HEK293 (cell line): ENCODE measurements at regions not wholly inside any gene's neighbourhood (a gene's known extent, or its start where the extent isn't known, plus 50 kb on each side); places are given as distances from the start of the nearest gene placed in this dataset.

ENCODE experiments used
- CTCF ChIA-PET: fragments of 350-600 bp; formaldehyde crosslinking; extraction: SDS; loops from one replicate; lab custom pipeline; 2021; ENCODE audit warnings: antibody characterized with exemption; lab: Yijun Ruan, JAX
- POLR2A ChIA-PET: fragments of 300-600 bp; formaldehyde crosslinking; extraction: SDS; loops from one replicate; lab custom pipeline; 2020; ENCODE audit warnings: antibody characterized with exemption, inconsistent platforms; lab: Yijun Ruan, JAX
- H3K27ac ChIP-seq: fragments of 200-500 bp; sonication (Bioruptor generic); 2 replicates; pipeline ENCODE4 v1.5.1; 2014; ENCODE audit warnings: low read depth, low read length, control low read depth, inconsistent platforms; ENCODE audit errors: extremely low read depth
- H3K36me3 ChIP-seq, 2 experiments: fragments of 200-500 bp in 1 of 2; sonication (Bioruptor generic) in 1 of 2; 1 replicate in 1 of 2; 2 replicates in 1 of 2; pipeline ENCODE4 v1.5.1; 2014 to 2017; ENCODE audit warnings: inconsistent platforms in 2 of 2, low read length in 2 of 2; ENCODE audit not compliant: control insufficient read depth in 2 of 2, insufficient read depth in 1 of 2
- H3K4me1 ChIP-seq: fragments of 200-500 bp; sonication (Bioruptor generic); 2 replicates; pipeline ENCODE4 v1.5.1; 2014; ENCODE audit warnings: mild to moderate bottlenecking, low read length, inconsistent platforms; ENCODE audit not compliant: control insufficient read depth, insufficient read depth
- H3K4me3 ChIP-seq: 2 replicates; pipeline ENCODE4 v1.5.1; 2011; ENCODE audit warnings: low read depth, mild to moderate bottlenecking, control low read depth, low read length, moderate library complexity
- H3K9me3 ChIP-seq: fragments of 200-500 bp; sonication (Bioruptor generic); 2 replicates; pipeline ENCODE4 v1.5.1; 2014; ENCODE audit warnings: low read depth, low read length, inconsistent platforms; ENCODE audit not compliant: control insufficient read depth, insufficient read depth
- ATF2 ChIP-seq: fragments of 450-650 bp; formaldehyde crosslinking; IDR thresholded peaks from 2 replicates; pipeline ENCODE4 v1.5.1; 2016; ENCODE audit warnings: missing biosample characterization, missing genetic modification characterization, low read depth
- KLF1 ChIP-seq: fragments of 450-650 bp; formaldehyde crosslinking; IDR thresholded peaks from 2 replicates; pipeline ENCODE4 v1.5.1; 2016; ENCODE audit warnings: missing biosample characterization, missing genetic modification characterization
- OSR2 ChIP-seq: fragments of 450-650 bp; formaldehyde crosslinking; IDR thresholded peaks from 2 replicates; pipeline ENCODE4 v1.5.1; 2016; ENCODE audit warnings: missing biosample characterization, missing genetic modification characterization
- PRDM10 ChIP-seq: fragments of 450-650 bp; formaldehyde crosslinking; IDR thresholded peaks from 2 replicates; pipeline ENCODE4 v1.5.1; 2016; ENCODE audit warnings: missing biosample characterization, missing genetic modification characterization
- ZFP3 ChIP-seq: fragments of 450-650 bp; formaldehyde crosslinking; IDR thresholded peaks from 2 replicates; pipeline ENCODE4 v1.5.1; 2016; ENCODE audit warnings: low read depth, missing biosample characterization, missing genetic modification characterization
- ZNF155 ChIP-seq: fragments of 450-650 bp; formaldehyde crosslinking; IDR thresholded peaks from 2 replicates; pipeline ENCODE4 v1.5.1; 2016; ENCODE audit warnings: missing biosample characterization, missing genetic modification characterization
- ZNF350 ChIP-seq: fragments of 450-650 bp; formaldehyde crosslinking; IDR thresholded peaks from 2 replicates; pipeline ENCODE4 v1.5.0; 2017; ENCODE audit warnings: missing biosample characterization, mild to moderate bottlenecking, missing genetic modification characterization
- ZNF433 ChIP-seq: fragments of 450-650 bp; formaldehyde crosslinking; IDR thresholded peaks from 2 replicates; pipeline ENCODE4 v1.5.1; 2016; ENCODE audit warnings: missing biosample characterization, missing genetic modification characterization, low read depth
- ZNF549 ChIP-seq: fragments of 450-650 bp; IDR thresholded peaks from 2 replicates; pipeline ENCODE4 v1.5.1; 2018; ENCODE audit warnings: missing biosample characterization, missing genetic modification characterization, mild to moderate bottlenecking, inconsistent platforms, moderate library complexity
- ZNF747 ChIP-seq: fragments of 450-650 bp; formaldehyde crosslinking; IDR thresholded peaks from 2 replicates; pipeline ENCODE4 v1.5.1; 2016; ENCODE audit warnings: missing biosample characterization, missing genetic modification characterization
- ZNF843 ChIP-seq: fragments of 450-650 bp; formaldehyde crosslinking; IDR thresholded peaks from 2 replicates; pipeline ENCODE4 v1.5.1; 2016; ENCODE audit warnings: missing biosample characterization, missing genetic modification characterization
- ZSCAN23 ChIP-seq: fragments of 450-650 bp; formaldehyde crosslinking; IDR thresholded peaks from 2 replicates; pipeline ENCODE4 v1.5.1; 2016; ENCODE audit warnings: missing biosample characterization, missing genetic modification characterization
- TF ChIP-seq, protein P1 (sequence below): fragments of 450-650 bp; formaldehyde crosslinking; IDR thresholded peaks from 2 replicates; pipeline ENCODE4 v1.5.1; 2016; ENCODE audit warnings: missing biosample characterization, missing genetic modification characterization
- TF ChIP-seq, protein P2 (sequence below): sonication (generic); formaldehyde crosslinking; IDR thresholded peaks from 2 replicates; pipeline ENCODE4 v1.8.1; 2022; ENCODE audit warnings: mild to moderate bottlenecking, moderate library complexity, missing genetic modification reagents
- TF ChIP-seq, protein P3 (sequence below): fragments of 450-650 bp; formaldehyde crosslinking; IDR thresholded peaks from 2 replicates; pipeline ENCODE4 v1.5.1; 2016; ENCODE audit warnings: missing biosample characterization, missing genetic modification characterization

DNA sequence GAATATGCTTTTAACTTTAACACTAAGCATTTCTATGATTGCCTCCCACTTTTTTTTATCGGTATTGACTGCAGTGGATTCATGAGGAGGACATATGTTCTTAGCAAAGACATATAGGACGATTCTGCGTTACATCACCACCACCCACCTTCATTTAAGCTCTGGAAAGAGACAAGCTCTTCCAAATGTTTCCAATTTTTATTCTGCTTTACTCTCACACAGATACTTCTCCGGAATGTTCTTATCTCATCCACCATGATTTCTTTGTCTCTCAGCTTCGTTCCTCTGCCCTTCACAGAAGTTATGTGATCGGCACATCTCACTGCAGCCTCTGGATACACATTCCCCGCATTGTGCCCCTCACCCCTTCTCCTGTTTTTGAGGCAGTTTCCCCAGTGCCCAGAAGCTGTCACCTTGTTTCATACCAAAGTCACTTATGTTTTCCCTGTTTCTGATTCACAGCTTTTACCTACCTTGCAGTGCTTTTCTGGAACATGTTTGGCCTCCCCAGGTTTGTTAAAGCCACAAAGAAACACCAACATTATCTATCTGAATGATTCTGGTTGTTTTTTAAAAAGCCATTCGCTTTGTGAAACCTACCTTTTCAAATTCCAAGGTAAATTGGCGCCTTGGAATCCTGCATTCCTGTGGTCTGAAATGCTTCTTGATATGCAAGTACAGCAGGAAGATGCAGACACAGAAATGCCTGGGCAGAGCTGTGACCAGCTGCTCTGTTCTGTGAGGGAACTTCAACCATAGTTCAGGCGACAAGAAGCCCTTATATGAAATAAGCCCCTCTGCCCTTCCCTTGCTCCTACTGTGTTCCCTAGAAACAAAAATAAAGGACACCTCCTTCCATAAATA, 1020.2 kb downstream of the TTLL7 start:
- no peaks in the 10 kb centered on the region for H3K36me3 ChIP-seq
- TF ChIP-seq, protein P1, sequence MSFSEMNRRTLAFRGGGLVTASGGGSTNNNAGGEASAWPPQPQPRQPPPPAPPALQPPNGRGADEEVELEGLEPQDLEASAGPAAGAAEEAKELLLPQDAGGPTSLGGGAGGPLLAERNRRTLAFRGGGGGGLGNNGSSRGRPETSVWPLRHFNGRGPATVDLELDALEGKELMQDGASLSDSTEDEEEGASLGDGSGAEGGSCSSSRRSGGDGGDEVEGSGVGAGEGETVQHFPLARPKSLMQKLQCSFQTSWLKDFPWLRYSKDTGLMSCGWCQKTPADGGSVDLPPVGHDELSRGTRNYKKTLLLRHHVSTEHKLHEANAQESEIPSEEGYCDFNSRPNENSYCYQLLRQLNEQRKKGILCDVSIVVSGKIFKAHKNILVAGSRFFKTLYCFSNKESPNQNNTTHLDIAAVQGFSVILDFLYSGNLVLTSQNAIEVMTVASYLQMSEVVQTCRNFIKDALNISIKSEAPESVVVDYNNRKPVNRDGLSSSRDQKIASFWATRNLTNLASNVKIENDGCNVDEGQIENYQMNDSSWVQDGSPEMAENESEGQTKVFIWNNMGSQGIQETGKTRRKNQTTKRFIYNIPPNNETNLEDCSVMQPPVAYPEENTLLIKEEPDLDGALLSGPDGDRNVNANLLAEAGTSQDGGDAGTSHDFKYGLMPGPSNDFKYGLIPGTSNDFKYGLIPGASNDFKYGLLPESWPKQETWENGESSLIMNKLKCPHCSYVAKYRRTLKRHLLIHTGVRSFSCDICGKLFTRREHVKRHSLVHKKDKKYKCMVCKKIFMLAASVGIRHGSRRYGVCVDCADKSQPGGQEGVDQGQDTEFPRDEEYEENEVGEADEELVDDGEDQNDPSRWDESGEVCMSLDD (tag by site-specific recombination) = no peak
- TF ChIP-seq ZNF549 (tag by site-specific recombination) (no peak), ZNF350 (tag by site-specific recombination) (no peak), PRDM10 (tag by site-specific recombination) (no peak), ZNF747 (tag by site-specific recombination) (no peak), ZNF155 (tag by site-specific recombination) (no peak), ATF2 (tag by site-specific recombination) (no peak), ZFP3 (tag by site-specific recombination) (no peak), ZNF433 (no peak), ZSCAN23 (tag by site-specific recombination) (no peak), KLF1 (tag by site-specific recombination) (no peak), ZNF843 (no peak), OSR2 (tag by site-specific recombination) (no peak)
- TF ChIP-seq, protein P2, sequence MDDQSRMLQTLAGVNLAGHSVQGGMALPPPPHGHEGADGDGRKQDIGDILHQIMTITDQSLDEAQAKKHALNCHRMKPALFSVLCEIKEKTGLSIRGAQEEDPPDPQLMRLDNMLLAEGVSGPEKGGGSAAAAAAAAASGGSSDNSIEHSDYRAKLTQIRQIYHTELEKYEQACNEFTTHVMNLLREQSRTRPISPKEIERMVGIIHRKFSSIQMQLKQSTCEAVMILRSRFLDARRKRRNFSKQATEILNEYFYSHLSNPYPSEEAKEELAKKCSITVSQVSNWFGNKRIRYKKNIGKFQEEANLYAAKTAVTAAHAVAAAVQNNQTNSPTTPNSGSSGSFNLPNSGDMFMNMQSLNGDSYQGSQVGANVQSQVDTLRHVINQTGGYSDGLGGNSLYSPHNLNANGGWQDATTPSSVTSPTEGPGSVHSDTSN (CRISPR knock-in tag) = no peak
- TF ChIP-seq, protein P3, sequence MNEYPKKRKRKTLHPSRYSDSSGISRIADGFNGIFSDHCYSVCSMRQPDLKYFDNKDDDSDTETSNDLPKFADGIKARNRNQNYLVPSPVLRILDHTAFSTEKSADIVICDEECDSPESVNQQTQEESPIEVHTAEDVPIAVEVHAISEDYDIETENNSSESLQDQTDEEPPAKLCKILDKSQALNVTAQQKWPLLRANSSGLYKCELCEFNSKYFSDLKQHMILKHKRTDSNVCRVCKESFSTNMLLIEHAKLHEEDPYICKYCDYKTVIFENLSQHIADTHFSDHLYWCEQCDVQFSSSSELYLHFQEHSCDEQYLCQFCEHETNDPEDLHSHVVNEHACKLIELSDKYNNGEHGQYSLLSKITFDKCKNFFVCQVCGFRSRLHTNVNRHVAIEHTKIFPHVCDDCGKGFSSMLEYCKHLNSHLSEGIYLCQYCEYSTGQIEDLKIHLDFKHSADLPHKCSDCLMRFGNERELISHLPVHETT = no peak
- H3K27ac ChIP-seq = no peak overlapping the region
- CTCF ChIA-PET = interaction anchor here (0.7 to 0.8 kb wide), 2 partner anchors 12 to 650 kb away, joined by 3 to 4 read pairs; no protein-coding TSS in a partner anchor
- 0 out of 2 replicates have a peak, but pooled peaks cover 2% of the 10 kb centered on the region for H3K4me1 ChIP-seq
- no peaks in the 10 kb centered on the region for H3K9me3 ChIP-seq
- POLR2A ChIA-PET = no interaction called here
- no peak overlapping the region for H3K4me3 ChIP-seq
